Neural progenitor cell (in vitro differentiated cells): ENCODE measurements at regions not wholly inside any gene's neighbourhood (a gene's known extent, or its start where the extent isn't known, plus 50 kb on each side); places are given as distances from the start of the nearest gene placed in this dataset.

Experiments used
- DNase-seq: peaks from one replicate; pipeline ENCODE4 v3.0.0-alpha.2; 2016; ENCODE audit warnings: low spot score
- H2AFZ ChIP-seq: fragments of 200-600 bp; sonication (generic); replicated peaks from 2 replicates; pipeline ENCODE4 v1.6.1; 2016; ENCODE audit warnings: antibody characterized with exemption
- H3F3A ChIP-seq: fragments of 200-600 bp; sonication (generic); 2 replicates; pipeline ENCODE4 v1.6.1; 2016; ENCODE audit warnings: antibody characterized with exemption, low read depth
- H3K27ac ChIP-seq: fragments of 200-600 bp; sonication (generic); 2 replicates; pipeline ENCODE4 v1.5.1; 2016; ENCODE audit warnings: mild to moderate bottlenecking
- H3K27me3 ChIP-seq: fragments of 200-600 bp; sonication (generic); 2 replicates; pipeline ENCODE4 v1.6.1; 2016; ENCODE audit warnings: mild to moderate bottlenecking, moderate library complexity
- H3K36me3 ChIP-seq: fragments of 200-600 bp; sonication (generic); 2 replicates; pipeline ENCODE4 v1.5.1; 2016
- H3K4me1 ChIP-seq: fragments of 200-600 bp; sonication (generic); 2 replicates; pipeline ENCODE4 v1.6.1; 2016; ENCODE audit warnings: mixed run types
- H3K4me2 ChIP-seq: fragments of 200-600 bp; sonication (generic); 2 replicates; pipeline ENCODE4 v1.6.1; 2016
- H3K4me3 ChIP-seq: fragments of 200-600 bp; sonication (generic); 2 replicates; pipeline ENCODE4 v1.5.1; 2016
- H3K79me2 ChIP-seq: fragments of 200-600 bp; sonication (generic); 2 replicates; pipeline ENCODE4 v1.6.1; 2016; ENCODE audit warnings: low read depth
- H3K9ac ChIP-seq: fragments of 200-600 bp; sonication (generic); 2 replicates; pipeline ENCODE4 v1.6.1; 2016
- H3K9me3 ChIP-seq: fragments of 200-600 bp; sonication (generic); 2 replicates; pipeline ENCODE4 v1.5.1; 2016; ENCODE audit warnings: low read depth
- H4K20me1 ChIP-seq: fragments of 200-600 bp; sonication (generic); 2 replicates; pipeline ENCODE4 v1.6.1; 2016; ENCODE audit warnings: low read depth
- H3K27ac Mint-ChIP-seq: 3 replicates; pipeline ENCODE4 v1.8.0; 2021; ENCODE audit warnings: mixed read lengths
- H3K27me3 Mint-ChIP-seq: 2 replicates; pipeline ENCODE4 v1.8.0; 2022; ENCODE audit warnings: low read depth, mild to moderate bottlenecking, inconsistent platforms, moderate library complexity, mixed read lengths; ENCODE audit not compliant: insufficient read depth
- H3K36me3 Mint-ChIP-seq: 3 replicates; pipeline ENCODE4 v1.8.0; 2021; ENCODE audit warnings: mixed read lengths
- H3K4me1 Mint-ChIP-seq: 3 replicates; pipeline ENCODE4 v1.8.0; 2021; ENCODE audit warnings: mixed read lengths
- H3K4me3 Mint-ChIP-seq: 3 replicates; pipeline ENCODE4 v1.8.0; 2021; ENCODE audit warnings: mild to moderate bottlenecking, moderate library complexity, mixed read lengths
- H3K9me3 Mint-ChIP-seq: 3 replicates; pipeline ENCODE4 v1.8.0; 2020; ENCODE audit warnings: mixed read lengths
- EZH2 ChIP-seq: fragments of 200-600 bp; sonication (generic); IDR thresholded peaks from 2 replicates; pipeline ENCODE4 v1.6.1; 2017; ENCODE audit warnings: antibody characterized with exemption, mild to moderate bottlenecking, moderate library complexity
- EZH2phosphoT487 ChIP-seq: fragments of 200-600 bp; sonication (generic); IDR thresholded peaks from 2 replicates; pipeline ENCODE4 v1.6.1; 2017; ENCODE audit warnings: antibody characterized with exemption
- TF ChIP-seq, protein P1 (sequence below): fragments of 200-600 bp; sonication (generic); IDR thresholded peaks from 2 replicates; pipeline ENCODE4 v1.5.1; 2017; ENCODE audit warnings: antibody characterized with exemption, mild to moderate bottlenecking

GRCh38 chr15:62969442-62970089 is 73.0 kb upstream of the TPM1 start:
- H3K4me3 ChIP-seq, result no peak overlapping the region
- no peaks in the 10 kb centered on the region for H3K79me2 ChIP-seq
- H3K36me3 ChIP-seq, result no peaks in the 10 kb centered on the region
- H2AFZ ChIP-seq, result no peak overlapping the region
- no peaks in the 10 kb centered on the region for H3F3A ChIP-seq
- H3K4me3 Mint-ChIP-seq, result no peak overlapping the region
- H3K4me1 Mint-ChIP-seq, result peaks cover 20% of the 10 kb centered on the region
- no peaks in the 10 kb centered on the region for H3K9me3 ChIP-seq
- no peaks in the 10 kb centered on the region for H4K20me1 ChIP-seq
- no peaks in the 10 kb centered on the region for H3K27me3 ChIP-seq
- peaks cover 2% of the 10 kb centered on the region for H3K27me3 Mint-ChIP-seq
- no peak overlapping the region for H3K4me2 ChIP-seq
- TF ChIP-seq, protein P1, sequence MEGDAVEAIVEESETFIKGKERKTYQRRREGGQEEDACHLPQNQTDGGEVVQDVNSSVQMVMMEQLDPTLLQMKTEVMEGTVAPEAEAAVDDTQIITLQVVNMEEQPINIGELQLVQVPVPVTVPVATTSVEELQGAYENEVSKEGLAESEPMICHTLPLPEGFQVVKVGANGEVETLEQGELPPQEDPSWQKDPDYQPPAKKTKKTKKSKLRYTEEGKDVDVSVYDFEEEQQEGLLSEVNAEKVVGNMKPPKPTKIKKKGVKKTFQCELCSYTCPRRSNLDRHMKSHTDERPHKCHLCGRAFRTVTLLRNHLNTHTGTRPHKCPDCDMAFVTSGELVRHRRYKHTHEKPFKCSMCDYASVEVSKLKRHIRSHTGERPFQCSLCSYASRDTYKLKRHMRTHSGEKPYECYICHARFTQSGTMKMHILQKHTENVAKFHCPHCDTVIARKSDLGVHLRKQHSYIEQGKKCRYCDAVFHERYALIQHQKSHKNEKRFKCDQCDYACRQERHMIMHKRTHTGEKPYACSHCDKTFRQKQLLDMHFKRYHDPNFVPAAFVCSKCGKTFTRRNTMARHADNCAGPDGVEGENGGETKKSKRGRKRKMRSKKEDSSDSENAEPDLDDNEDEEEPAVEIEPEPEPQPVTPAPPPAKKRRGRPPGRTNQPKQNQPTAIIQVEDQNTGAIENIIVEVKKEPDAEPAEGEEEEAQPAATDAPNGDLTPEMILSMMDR, result no peak
- TF ChIP-seq EZH2 (no peak), EZH2phosphoT487 (no peak)
- no peaks in the 10 kb centered on the region for H3K36me3 Mint-ChIP-seq
- H3K9me3 Mint-ChIP-seq, result no peaks in the 10 kb centered on the region
- H3K27ac Mint-ChIP-seq, result no peak overlapping the region
- DNase-seq, result no peak
- no peak overlapping the region for H3K9ac ChIP-seq
- no peak overlapping the region for H3K27ac ChIP-seq
- peaks cover 1% of the 10 kb centered on the region for H3K4me1 ChIP-seq

- no peak overlapping the region for H3K27ac ChIP-seq
- H3K4me3 ChIP-seq, result no peak overlapping the region
- no peak overlapping the region for H3K4me2 ChIP-seq
- no peaks in the 10 kb centered on the region for H3K27me3 ChIP-seq
- H3K36me3 Mint-ChIP-seq, result no peaks in the 10 kb centered on the region
- H3K36me3 ChIP-seq, result no peaks in the 10 kb centered on the region
- peaks cover 8% of the 10 kb centered on the region for H3F3A ChIP-seq
- H3K9me3 ChIP-seq, result no peaks in the 10 kb centered on the region
- TF ChIP-seq EZH2phosphoT487, result no peak
- TF ChIP-seq, protein P1, result no peak
- no peak for TF ChIP-seq EZH2
- peaks cover 28% of the 10 kb centered on the region for H3K4me1 Mint-ChIP-seq
- no peak overlapping the region for H3K9ac ChIP-seq
- H3K4me3 Mint-ChIP-seq, result no peak overlapping the region
- H3K9me3 Mint-ChIP-seq, result no peaks in the 10 kb centered on the region
- H3K27ac Mint-ChIP-seq, result no peak overlapping the region
- peaks cover 3% of the 10 kb centered on the region for H3K27me3 Mint-ChIP-seq
- H3K79me2 ChIP-seq, result no peaks in the 10 kb centered on the region
- no peak overlapping the region for H2AFZ ChIP-seq
- peaks cover 13% of the 10 kb centered on the region for H3K4me1 ChIP-seq
- DNase-seq, result no peak
- no peaks in the 10 kb centered on the region for H4K20me1 ChIP-seq
Measured at GRCh38 chr15:62972814-62973213, 69.7 kb upstream of the TPM1 start.

- Histone ChIP-seq H2AFZ (peak overlapping the region; percentile 13), H3F3A (peaks cover 8% of the 10 kb centered on the region), H3K27ac (no peak overlapping the region), H3K4me2 (no peak overlapping the region), H3K4me1 (peaks cover 13% of the 10 kb centered on the region), H3K9ac (no peak overlapping the region), H3K79me2 (no peaks in the 10 kb centered on the region), H4K20me1 (no peaks in the 10 kb centered on the region), H3K9me3 (no peaks in the 10 kb centered on the region), H3K36me3 (no peaks in the 10 kb centered on the region), H3K27me3 (no peaks in the 10 kb centered on the region), H3K4me3 (no peak overlapping the region)
- H3K4me1 Mint-ChIP-seq, result peaks cover 25% of the 10 kb centered on the region
- peak; percentile 54 for DNase-seq
- H3K9me3 Mint-ChIP-seq, result no peaks in the 10 kb centered on the region
- TF ChIP-seq EZH2, result no peak
- TF ChIP-seq, protein P1, result no peak
- TF ChIP-seq EZH2phosphoT487, result no peak
- no peak overlapping the region for H3K4me3 Mint-ChIP-seq
- H3K27me3 Mint-ChIP-seq, result peaks cover 3% of the 10 kb centered on the region
- H3K27ac Mint-ChIP-seq, result peak overlapping the region; percentile 51
- H3K36me3 Mint-ChIP-seq, result no peaks in the 10 kb centered on the region
Measured at GRCh38 chr15:62975515-62975914, 67.0 kb upstream of the TPM1 start.
